Natural killer cell treated with Interleukin-12 subunit alpha and Interleukin-12 subunit beta and Interleukin-15 and Interleukin-18, amount 100 ng/mL, for 72 hours (primary cell): ENCODE measurements at regions not wholly inside any gene's neighbourhood (a gene's known extent, or its start where the extent isn't known, plus 50 kb on each side); places are given as distances from the start of the nearest gene placed in this dataset.

Source experiments
- ATAC-seq, 2 donors: fragments of 150-1000 bp; cut with Tn5 transposase in 1 of 2; sonication (Bioruptor Pico), chemical (Tn5 transposase) in 1 of 2; 2 replicates each; pipeline ENCODE4 v1.10.0; 2021
- DNase-seq: peaks from one replicate; pipeline ENCODE4 v3.0.0; 2022; ENCODE audit warnings: low spot score
- H3K27ac Mint-ChIP-seq, 2 donors: 1 replicate in 1 of 2; 2 replicates in 1 of 2; pipeline ENCODE4 v1.8.0; 2022; ENCODE audit warnings: mixed read lengths in 2 of 2, mild to moderate bottlenecking in 1 of 2, moderate library complexity in 1 of 2
- H3K27me3 Mint-ChIP-seq, 2 donors: 1 replicate in 1 of 2; 2 replicates in 1 of 2; pipeline ENCODE4 v1.8.0; 2022; ENCODE audit warnings: mixed read lengths in 2 of 2
- H3K36me3 Mint-ChIP-seq: one replicate; pipeline ENCODE4 v1.8.0; 2022; ENCODE audit warnings: mixed read lengths
- H3K4me1 Mint-ChIP-seq, 2 donors: 1 replicate in 1 of 2; 2 replicates in 1 of 2; pipeline ENCODE4 v1.8.0; 2022; ENCODE audit warnings: low read depth in 2 of 2, mixed read lengths in 2 of 2, mild to moderate bottlenecking in 1 of 2
- H3K4me3 Mint-ChIP-seq: one replicate; pipeline ENCODE4 v1.8.0; 2022; ENCODE audit warnings: mixed read lengths
- H3K9me3 Mint-ChIP-seq: 2 replicates; pipeline ENCODE4 v1.8.0; 2022; ENCODE audit warnings: mixed read lengths

DNA sequence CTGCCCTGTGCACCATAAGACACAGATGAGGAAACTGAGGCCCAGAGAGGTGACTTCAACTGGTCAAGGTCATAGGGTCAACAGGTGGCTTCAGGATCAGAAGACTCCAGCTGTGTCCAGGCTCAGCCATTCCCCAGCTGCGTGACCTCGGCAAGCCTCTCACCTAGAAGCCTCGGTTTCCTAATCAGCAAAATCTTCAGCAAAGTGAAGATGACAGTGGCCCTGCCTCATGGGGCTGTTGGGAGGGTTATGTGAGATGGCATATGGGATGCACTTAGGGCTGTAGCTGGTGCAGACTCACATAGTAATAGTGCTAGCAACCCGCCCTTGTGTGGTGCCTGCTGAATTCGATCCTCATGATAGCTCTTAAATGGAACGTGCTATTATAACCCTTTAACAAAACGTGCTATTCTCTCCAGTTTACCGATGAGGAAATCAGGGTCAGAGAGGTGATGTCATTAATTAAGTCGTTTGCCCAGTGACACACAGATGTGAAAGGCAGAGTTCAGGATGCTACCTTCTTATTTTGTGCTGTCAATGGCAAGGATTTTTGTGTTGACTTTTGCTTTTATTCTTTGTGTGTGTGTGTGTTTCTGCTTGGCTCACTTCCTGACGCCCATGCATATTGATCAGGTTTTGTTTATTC, 472.9 kb downstream of the MATN1 start:
- Mint-ChIP-seq H3K27me3 (peaks cover 12 to 21% of the 10 kb centered on the region in 2 donors), H3K36me3 (no peaks in the 10 kb centered on the region), H3K4me3 (no peak overlapping the region), H3K4me1 (no peaks in the 10 kb centered on the region), H3K9me3 (no peaks in the 10 kb centered on the region), H3K27ac (no peak overlapping the region)
- no peak for DNase-seq
- no peak for ATAC-seq

DNA sequence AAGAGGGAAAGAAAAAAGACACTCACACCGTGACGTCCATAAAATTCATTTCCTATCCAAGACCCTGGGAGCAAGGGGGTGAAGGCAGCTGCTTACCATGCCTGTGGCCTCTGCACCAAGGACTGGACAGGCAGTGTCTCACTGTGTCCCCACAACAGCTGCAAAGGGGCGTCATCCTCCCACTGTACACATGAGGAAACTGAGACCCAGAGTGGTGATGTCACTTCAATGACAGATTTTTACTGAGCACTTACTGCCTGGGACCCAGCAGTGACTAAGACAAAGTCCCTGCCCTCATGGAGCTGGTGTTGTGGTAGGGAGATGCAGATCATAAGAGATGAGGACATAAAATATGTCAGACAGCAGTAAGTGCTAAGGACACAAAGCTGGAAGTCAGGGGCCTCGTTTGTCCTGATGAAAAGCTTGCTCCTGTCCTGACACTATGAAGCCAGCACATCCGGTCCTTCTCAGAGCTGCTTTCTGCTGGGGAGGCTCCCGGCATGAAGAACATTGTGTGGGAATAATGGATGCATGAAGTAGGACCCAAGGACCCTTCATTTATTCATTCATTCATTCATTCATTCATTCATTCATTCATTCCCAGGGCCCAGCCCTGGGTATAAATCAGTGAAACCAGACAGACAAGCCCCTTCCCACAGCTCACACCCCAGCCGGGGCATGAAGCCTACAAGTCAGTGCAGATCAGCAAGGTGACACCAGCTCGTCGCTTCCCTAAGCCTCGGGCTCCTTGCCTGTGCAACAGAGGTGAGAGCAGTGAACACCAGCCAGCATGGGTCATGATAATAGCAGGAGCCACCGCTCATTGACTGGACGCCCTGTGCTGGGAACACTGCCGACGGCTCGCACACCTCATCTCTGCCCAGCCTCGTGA, 473.7 kb downstream of the MATN1 start:
- Mint-ChIP-seq H3K27me3 (peaks cover 12 to 21% of the 10 kb centered on the region in 2 donors), H3K9me3 (no peaks in the 10 kb centered on the region), H3K4me3 (no peak overlapping the region), H3K36me3 (no peaks in the 10 kb centered on the region), H3K27ac (no peak overlapping the region), H3K4me1 (no peaks in the 10 kb centered on the region)
- DNase-seq, result no peak
- no peak for ATAC-seq

- Mint-ChIP-seq H3K4me1 (no peaks in the 10 kb centered on the region), H3K27ac (no peak overlapping the region), H3K9me3 (no peaks in the 10 kb centered on the region), H3K36me3 (no peaks in the 10 kb centered on the region), H3K27me3 (peaks cover 9 to 24% of the 10 kb centered on the region in 2 donors), H3K4me3 (no peak overlapping the region)
- DNase-seq, result no peak
- ATAC-seq, result no peak
Observed at GRCh38 chr1:30248774-30249173, 474.6 kb downstream of the MATN1 start.

- Mint-ChIP-seq H3K9me3 (no peaks in the 10 kb centered on the region), H3K27me3 (peaks cover 9 to 24% of the 10 kb centered on the region in 2 donors), H3K4me1 (no peaks in the 10 kb centered on the region), H3K4me3 (no peak overlapping the region), H3K36me3 (no peaks in the 10 kb centered on the region), H3K27ac (no peak overlapping the region)
- no peak for DNase-seq
- no peak for ATAC-seq
Observed at GRCh38 chr1:30248373-30248772, 475.0 kb downstream of the MATN1 start.

DNA sequence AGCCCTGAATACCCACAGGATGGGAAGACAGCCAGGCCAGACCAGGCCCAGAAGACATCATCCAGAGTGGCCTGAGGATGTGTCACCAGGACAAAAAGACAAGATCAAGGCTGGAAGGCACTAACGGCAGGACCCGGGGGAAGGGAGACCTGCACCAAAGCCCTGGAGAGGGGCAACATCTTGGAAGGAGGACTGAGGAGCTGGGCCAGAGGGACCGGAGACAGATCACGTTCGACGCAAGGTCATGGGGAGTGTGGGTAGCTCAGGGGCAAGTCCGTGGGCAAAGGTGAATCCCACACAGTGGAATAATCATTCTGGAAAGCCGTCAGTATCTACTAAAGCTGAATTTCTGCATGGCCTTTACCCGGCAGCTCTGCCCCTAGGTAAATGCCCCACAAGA, 478.6 kb downstream of the MATN1 start:
- DNase-seq (no peak), ATAC-seq (no peak)
- Mint-ChIP-seq H3K36me3 (no peaks in the 10 kb centered on the region), H3K27ac (no peak overlapping the region), H3K4me3 (no peak overlapping the region), H3K4me1 (peaks cover 0 to 3% of the 10 kb centered on the region in 2 donors), H3K9me3 (no peaks in the 10 kb centered on the region), H3K27me3 (peaks cover 15 to 38% of the 10 kb centered on the region in 2 donors)

GRCh38 chr1:30242722-30243457, 480.5 kb downstream of the MATN1 start:
- no peak for DNase-seq
- H3K27ac Mint-ChIP-seq, result no peak overlapping the region
- no peak overlapping the region for H3K4me3 Mint-ChIP-seq
- peaks cover 2% of the 10 kb centered on the region for H3K9me3 Mint-ChIP-seq
- ATAC-seq, result no peak
- peaks cover 6% of the 10 kb centered on the region for H3K36me3 Mint-ChIP-seq
- H3K27me3 Mint-ChIP-seq, result peaks cover 17 to 50% of the 10 kb centered on the region in 2 donors
- peaks cover 0 to 3% of the 10 kb centered on the region in 2 donors for H3K4me1 Mint-ChIP-seq

DNA sequence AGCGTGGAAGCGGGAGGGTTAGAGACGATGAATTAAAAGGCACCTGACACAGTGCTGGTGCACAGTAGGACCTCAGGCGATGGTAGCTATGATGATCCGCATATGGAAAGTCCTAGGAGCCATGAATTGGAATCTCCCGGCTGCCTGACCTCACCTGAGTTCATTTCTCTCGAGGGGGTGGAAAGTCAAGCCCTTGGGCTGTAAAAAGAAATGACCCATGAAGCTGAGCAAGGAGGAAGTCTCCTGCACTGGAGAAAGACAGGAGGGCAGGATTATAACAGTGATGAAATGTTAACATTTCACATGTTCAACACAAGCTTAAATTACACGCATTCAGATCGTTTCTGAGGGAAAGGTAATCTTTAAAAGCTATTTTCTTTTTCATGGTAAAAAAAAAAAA, 481.2 kb downstream of the MATN1 start:
- no peak overlapping the region for H3K4me3 Mint-ChIP-seq
- ATAC-seq, result no peak
- H3K27me3 Mint-ChIP-seq, result peaks cover 17 to 50% of the 10 kb centered on the region in 2 donors
- H3K4me1 Mint-ChIP-seq, result peaks cover 0 to 3% of the 10 kb centered on the region in 2 donors
- no peak overlapping the region for H3K27ac Mint-ChIP-seq
- H3K36me3 Mint-ChIP-seq, result peaks cover 6% of the 10 kb centered on the region
- H3K9me3 Mint-ChIP-seq, result peaks cover 2% of the 10 kb centered on the region
- DNase-seq, result no peak

GRCh38 chr1:30241681-30242080, 481.7 kb downstream of the MATN1 start:
- no peak overlapping the region for H3K27ac Mint-ChIP-seq
- no peak for ATAC-seq
- H3K27me3 Mint-ChIP-seq, result peaks cover 17 to 50% of the 10 kb centered on the region in 2 donors
- peaks cover 6% of the 10 kb centered on the region for H3K36me3 Mint-ChIP-seq
- no peak for DNase-seq
- peaks cover 0 to 3% of the 10 kb centered on the region in 2 donors for H3K4me1 Mint-ChIP-seq
- H3K9me3 Mint-ChIP-seq, result peaks cover 2% of the 10 kb centered on the region
- H3K4me3 Mint-ChIP-seq, result no peak overlapping the region

DNA sequence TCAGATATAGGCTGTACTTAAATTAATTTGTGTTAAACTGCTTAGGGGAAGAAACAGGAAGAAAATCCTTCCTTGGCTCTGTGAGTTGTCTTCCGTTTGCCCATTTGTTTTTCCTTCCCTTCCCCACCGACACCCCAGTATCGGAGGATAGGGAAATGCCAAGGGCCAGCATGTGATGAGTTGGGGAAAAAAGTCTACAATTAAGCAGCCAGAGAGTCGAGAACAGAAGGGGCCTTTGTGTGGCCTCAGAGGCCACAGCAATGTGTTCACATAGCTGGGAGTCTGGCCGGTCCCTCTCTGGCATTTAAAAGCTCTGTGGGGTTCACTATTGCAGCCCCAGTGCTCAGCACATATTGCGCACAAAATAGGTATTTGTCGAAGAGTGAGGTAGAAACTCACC, 489.3 kb downstream of the MATN1 start:
- Mint-ChIP-seq H3K9me3 (peaks cover 2% of the 10 kb centered on the region), H3K4me1 (no peaks in the 10 kb centered on the region), H3K27me3 (peaks cover 7 to 20% of the 10 kb centered on the region in 2 donors), H3K36me3 (peaks cover 6% of the 10 kb centered on the region), H3K4me3 (no peak overlapping the region), H3K27ac (no peak overlapping the region)
- no peak for DNase-seq
- ATAC-seq, result no peak

DNA sequence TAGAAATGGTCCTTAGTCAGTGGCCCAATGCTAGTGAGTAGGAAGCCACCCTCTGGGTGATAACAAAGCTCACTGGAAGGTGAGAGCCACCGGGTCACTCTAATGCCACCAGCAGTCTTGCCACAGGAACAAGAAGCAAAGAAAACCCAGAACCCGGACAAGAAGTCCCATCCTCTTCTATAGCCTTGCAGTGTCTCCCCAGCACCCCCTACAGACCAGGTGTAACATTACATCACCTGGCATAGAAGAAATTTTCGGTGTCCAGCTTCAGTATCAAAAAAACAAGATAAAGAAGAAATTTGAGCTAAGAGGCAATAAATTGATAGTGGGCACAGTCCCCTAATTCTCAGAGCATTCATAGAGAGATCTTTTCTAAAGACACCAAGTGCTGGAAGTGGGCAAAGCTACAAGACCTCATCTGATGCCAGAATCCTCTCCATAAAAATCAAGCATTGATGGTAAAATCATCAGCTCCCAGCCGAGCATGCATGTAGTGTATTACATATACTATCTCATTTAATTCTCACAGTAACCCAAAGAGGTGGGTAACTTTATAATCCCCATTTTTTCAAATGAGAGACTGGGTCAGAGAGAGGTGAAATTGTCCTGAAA, 491.0 kb downstream of the MATN1 start:
- DNase-seq (no peak), ATAC-seq (no peak)
- Mint-ChIP-seq H3K4me3 (no peak overlapping the region), H3K27ac (no peak overlapping the region), H3K27me3 (peaks cover 7 to 13% of the 10 kb centered on the region in 2 donors), H3K4me1 (no peaks in the 10 kb centered on the region), H3K9me3 (no peaks in the 10 kb centered on the region), H3K36me3 (no peaks in the 10 kb centered on the region)

DNA sequence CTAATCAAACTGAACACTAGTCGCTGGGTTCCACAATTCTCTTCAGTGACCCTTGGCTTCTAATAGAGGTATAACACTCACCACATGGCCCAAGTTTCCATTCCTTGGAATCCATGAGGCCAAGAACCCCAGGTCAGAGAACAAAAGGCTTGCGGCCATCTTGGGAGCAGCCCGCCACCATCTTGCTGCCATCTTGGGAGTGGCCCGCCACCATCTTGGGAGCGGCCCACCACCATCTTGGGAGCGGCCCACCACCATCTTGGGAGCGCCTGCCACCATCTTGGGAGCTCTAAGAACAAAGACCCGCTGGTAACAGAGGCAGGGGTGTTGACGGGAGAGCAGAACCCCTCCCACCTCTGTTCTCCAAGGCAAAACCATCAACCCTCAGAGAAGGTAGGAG, 493.4 kb downstream of the MATN1 start:
- H3K4me1 Mint-ChIP-seq, result no peaks in the 10 kb centered on the region
- no peaks in the 10 kb centered on the region for H3K36me3 Mint-ChIP-seq
- H3K4me3 Mint-ChIP-seq, result no peak overlapping the region
- ATAC-seq (no peak), DNase-seq (no peak)
- no peak overlapping the region for H3K27ac Mint-ChIP-seq
- H3K9me3 Mint-ChIP-seq, result no peaks in the 10 kb centered on the region
- peaks cover 7 to 13% of the 10 kb centered on the region in 2 donors for H3K27me3 Mint-ChIP-seq

DNA sequence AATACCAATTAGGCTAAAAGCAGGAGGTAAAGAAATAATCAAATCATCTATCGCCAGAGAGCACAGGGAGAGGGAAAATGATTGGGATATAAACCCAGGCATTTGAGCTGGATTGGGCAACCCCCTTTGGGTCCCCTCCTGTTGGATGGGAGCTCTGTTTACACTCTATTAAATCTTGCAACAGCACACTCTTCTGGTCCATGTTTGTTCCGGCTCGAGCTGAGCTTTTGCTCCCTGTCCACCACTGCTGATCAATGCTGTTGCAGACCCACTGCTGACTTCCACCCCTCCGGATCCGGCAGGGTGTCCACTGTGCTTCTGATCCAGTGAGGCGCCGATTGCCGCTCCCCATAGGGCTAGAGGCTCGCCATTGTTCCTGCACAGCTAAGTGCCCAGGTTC, 493.8 kb downstream of the MATN1 start:
- Mint-ChIP-seq H3K9me3 (no peaks in the 10 kb centered on the region), H3K27ac (no peak overlapping the region), H3K4me1 (no peaks in the 10 kb centered on the region), H3K36me3 (no peaks in the 10 kb centered on the region), H3K4me3 (no peak overlapping the region), H3K27me3 (peaks cover 7 to 13% of the 10 kb centered on the region in 2 donors)
- no peak for DNase-seq
- ATAC-seq, result no peak

DNA sequence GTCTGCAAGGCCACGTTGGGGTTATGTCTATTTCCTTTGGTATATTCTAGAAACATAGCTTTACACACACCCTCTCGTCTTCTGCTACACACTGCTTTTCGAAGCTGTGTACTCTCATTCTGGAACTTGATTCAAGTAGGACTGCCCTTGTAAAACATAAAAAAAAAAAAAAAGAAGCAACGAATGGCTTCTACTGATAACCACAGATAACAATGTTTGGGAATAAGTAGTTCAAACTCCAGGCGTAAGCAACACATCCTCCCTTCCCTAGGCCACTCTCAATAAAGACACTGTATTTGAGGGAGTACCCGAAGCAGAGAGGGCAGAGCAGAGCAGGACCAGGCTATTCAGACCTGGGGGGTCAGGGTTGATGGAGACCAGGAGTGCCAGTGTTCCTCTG, 496.7 kb downstream of the MATN1 start:
- Mint-ChIP-seq H3K4me1 (no peaks in the 10 kb centered on the region), H3K9me3 (no peaks in the 10 kb centered on the region), H3K27ac (no peak overlapping the region), H3K4me3 (no peak overlapping the region), H3K27me3 (no peaks in the 10 kb centered on the region), H3K36me3 (no peaks in the 10 kb centered on the region)
- DNase-seq (no peak), ATAC-seq (no peak)
